PC-9 (cell line): ENCODE measurements at regions not wholly inside any gene's neighbourhood (a gene's known extent, or its start where the extent isn't known, plus 50 kb on each side); places are given as distances from the start of the nearest gene placed in this dataset.

Source experiments
- BruUV-seq: library from RNA; stranded (reverse); fragments of 400-500 nt; replicated peaks from 2 replicates; lab custom pipeline; 2021; lab: Mats Ljungman, UMichigan
- CTCF ChIA-PET: fragments of 300-600 bp; sonication (Branson Sonifier 250); formaldehyde crosslinking; loops from one replicate; lab custom pipeline; 2022; ENCODE audit warnings: antibody characterized with exemption; lab: Charles Lee
- POLR2A ChIA-PET: fragments of 300-600 bp; sonication (Branson Sonifier 250); formaldehyde crosslinking; loops from one replicate; lab custom pipeline; 2022; ENCODE audit warnings: antibody characterized with exemption; ENCODE audit not compliant: unreplicated experiment; lab: Charles Lee
- DNase-seq, 2 experiments: peaks; one replicate each; pipeline versions ENCODE4 v3.0.0 to v3.0.0-alpha.2; 2015 to 2022; ENCODE audit warnings: mixed read lengths in 1 of 2
- H2AFZ ChIP-seq: fragments of 200-600 bp; sonication (generic); 2 replicates; pipeline ENCODE4 v1.8.1; 2017; ENCODE audit warnings: antibody characterized with exemption
- H3F3A ChIP-seq: fragments of 200-600 bp; sonication (generic); 2 replicates; pipeline ENCODE4 v1.8.1; 2017; ENCODE audit warnings: antibody characterized with exemption, mild to moderate bottlenecking, low read depth; ENCODE audit not compliant: insufficient read depth
- H3K27ac ChIP-seq: fragments of 200-600 bp; sonication (generic); 2 replicates; pipeline ENCODE4 v1.6.1; 2016; ENCODE audit warnings: mixed run types
- H3K27me3 ChIP-seq: fragments of 200-600 bp; sonication (generic); 2 replicates; pipeline ENCODE4 v1.6.1; 2016; ENCODE audit warnings: low read depth, mixed run types; ENCODE audit not compliant: insufficient read depth
- H3K36me3 ChIP-seq: fragments of 200-600 bp; sonication (generic); 2 replicates; pipeline ENCODE4 v1.6.1; 2016; ENCODE audit warnings: low read depth, mixed run types
- H3K4me1 ChIP-seq: fragments of 200-600 bp; sonication (generic); replicated peaks from 2 replicates; pipeline ENCODE4 v1.6.1; 2016; ENCODE audit warnings: mixed run types; ENCODE audit not compliant: insufficient read depth
- H3K4me2 ChIP-seq: fragments of 200-600 bp; sonication (generic); 2 replicates; pipeline ENCODE4 v1.6.1; 2017; ENCODE audit warnings: mixed run types
- H3K4me3 ChIP-seq: fragments of 200-600 bp; sonication (generic); 2 replicates; pipeline ENCODE4 v1.6.1; 2016; ENCODE audit warnings: mixed run types
- H3K79me2 ChIP-seq: fragments of 200-600 bp; sonication (generic); 2 replicates; pipeline ENCODE4 v1.6.1; 2017; ENCODE audit warnings: low read depth, mixed run types
- H3K9me2 ChIP-seq: fragments of 200-600 bp; sonication (generic); 2 replicates; pipeline ENCODE4 v1.8.1; 2017; ENCODE audit warnings: mild to moderate bottlenecking; ENCODE audit not compliant: insufficient read depth
- H3K9me3 ChIP-seq: fragments of 200-600 bp; sonication (generic); 2 replicates; pipeline ENCODE4 v1.8.1; 2016; ENCODE audit warnings: low read depth; ENCODE audit not compliant: insufficient read depth
- H4K20me1 ChIP-seq: fragments of 200-600 bp; sonication (generic); 2 replicates; pipeline ENCODE4 v1.8.1; 2017; ENCODE audit not compliant: insufficient read depth
- CTCF ChIP-seq: fragments of 200-600 bp; sonication (generic); conservative IDR thresholded peaks from 2 replicates; pipeline ENCODE4 v1.6.1; 2017; ENCODE audit warnings: mixed run types, antibody characterized with exemption, mild to moderate bottlenecking, moderate library complexity
- EZH2 ChIP-seq: fragments of 200-600 bp; sonication (generic); IDR thresholded peaks from 2 replicates; pipeline ENCODE4 v1.8.0; 2017; ENCODE audit warnings: antibody characterized with exemption, low read depth
- intact Hi-C: fragments of 100-400 bp; cut with micrococcal nuclease; formaldehyde crosslinking; loops from one replicate; pipeline ENCODE4 v1.10.0; 2022; ENCODE audit not compliant: unreplicated experiment

GRCh38 chr7:11247545-11247944 is 273.9 kb downstream of the PHF14 start:
- Histone ChIP-seq H4K20me1 (no peaks in the 10 kb centered on the region), H3F3A (no peaks in the 10 kb centered on the region), H3K4me1 (no peaks in the 10 kb centered on the region), H3K27me3 (no peaks in the 10 kb centered on the region), H3K4me2 (no peak overlapping the region), H2AFZ (no peak overlapping the region), H3K4me3 (no peak overlapping the region), H3K79me2 (no peaks in the 10 kb centered on the region), H3K9me2 (no peaks in the 10 kb centered on the region; the same call in 1 of the 2 replicates), H3K36me3 (no peaks in the 10 kb centered on the region), H3K9me3 (no peaks in the 10 kb centered on the region), H3K27ac (no peak overlapping the region)
- intact Hi-C loops, result no loop called here
- no peak for TF ChIP-seq CTCF
- no peak for TF ChIP-seq EZH2
- POLR2A ChIA-PET, result no interaction called here
- CTCF ChIA-PET, result no interaction called here
- no peak for DNase-seq
- no TSS peak for BruUV-seq

GRCh38 chr7:11251436-11251835 is 277.8 kb downstream of the PHF14 start:
- H3K36me3 ChIP-seq, result no peaks in the 10 kb centered on the region
- H2AFZ ChIP-seq, result no peak overlapping the region
- 0 out of 2 replicates have a peak, but pooled peaks cover 5% of the 10 kb centered on the region for H3K4me1 ChIP-seq
- no peaks in the 10 kb centered on the region for H3F3A ChIP-seq
- no peak for DNase-seq
- no peaks in the 10 kb centered on the region for H3K79me2 ChIP-seq
- H3K4me2 ChIP-seq, result no peak overlapping the region
- BruUV-seq, result no TSS peak
- H4K20me1 ChIP-seq, result no peaks in the 10 kb centered on the region
- no peak overlapping the region for H3K27ac ChIP-seq
- peaks cover 4% of the 10 kb centered on the region; the same call in 1 of the 2 replicates for H3K27me3 ChIP-seq
- ChIA-PET POLR2A (no interaction called here), CTCF (no interaction called here)
- TF ChIP-seq CTCF (no peak), EZH2 (no peak)
- H3K9me2 ChIP-seq, result no peaks in the 10 kb centered on the region
- no peak overlapping the region for H3K4me3 ChIP-seq
- H3K9me3 ChIP-seq, result no peaks in the 10 kb centered on the region
- intact Hi-C loops, result no loop called here

- no peaks in the 10 kb centered on the region for H3K9me3 ChIP-seq
- no peak overlapping the region for H3K4me3 ChIP-seq
- no peaks in the 10 kb centered on the region for H3K36me3 ChIP-seq
- no peaks in the 10 kb centered on the region for H4K20me1 ChIP-seq
- H3K9me2 ChIP-seq, result no peaks in the 10 kb centered on the region
- H3K79me2 ChIP-seq, result no peaks in the 10 kb centered on the region
- intact Hi-C loops, result no loop called here
- no peak for DNase-seq
- ChIA-PET POLR2A (no interaction called here), CTCF (no interaction called here)
- TF ChIP-seq CTCF (no peak), EZH2 (no peak)
- no peaks in the 10 kb centered on the region for H3F3A ChIP-seq
- peaks cover 10% of the 10 kb centered on the region for H3K27me3 ChIP-seq
- no peak overlapping the region for H3K27ac ChIP-seq
- no TSS peak for BruUV-seq
- 0 out of 2 replicates have a peak, but pooled peaks cover 5% of the 10 kb centered on the region for H3K4me1 ChIP-seq
- no peak overlapping the region for H2AFZ ChIP-seq
- H3K4me2 ChIP-seq, result no peak overlapping the region
Observed at GRCh38 chr7:11252011-11252607, 278.4 kb downstream of the PHF14 start.
